ENCODE measurements at regions not wholly inside any gene's neighbourhood (a gene's known extent, or its start where the extent isn't known, plus 50 kb on each side); places are given as distances from the start of the nearest gene placed in this dataset.

GRCh38 chr2:61620244-61621159 lies 82.3 kb upstream of the XPO1 start (continued):
- TF ChIP-seq JUND (IDR thresholded peaks at IDR 0.05; ENCODE audit: low read length) (no peak), ATF3 (IDR thresholded peaks at IDR 0.05; ENCODE audit: insufficient read depth, low read depth, low read length) (no peak), TAF1 (IDR thresholded peaks at IDR 0.05; ENCODE audit: low read depth, low read length) (no peak)

All from H1 (cell line).